WTC11 (cell line): ENCODE measurements at regions not wholly inside any gene's neighbourhood (a gene's known extent, or its start where the extent isn't known, plus 50 kb on each side); places are given as distances from the start of the nearest gene placed in this dataset.
A peak's percentile ranks its signal among the peaks of the same experiment; 100 is the strongest.

Source experiments
- ATAC-seq: fragments of 200-7000 bp; cut with Tn5 transposase; 2 replicates; pipeline ENCODE4 v1.10.0; 2021; ENCODE audit warnings: mild to moderate bottlenecking, moderate library complexity
- CTCF ChIA-PET: fragments of 300-600 bp; sonication (Branson Sonifier 250); formaldehyde crosslinking; loops from one replicate; lab custom pipeline; 2021; ENCODE audit warnings: antibody characterized with exemption; lab: Charles Lee
- POLR2A ChIA-PET: fragments of 350-600 bp; sonication (Branson Sonifier 250); formaldehyde crosslinking; loops from one replicate; lab custom pipeline; 2021; ENCODE audit warnings: antibody characterized with exemption; lab: Charles Lee
- DNase-seq: peaks from one replicate; pipeline ENCODE4 v3.0.0; 2021; ENCODE audit warnings: low spot score
- H3K27ac Mint-ChIP-seq: 2 replicates; pipeline ENCODE4 v1.8.0; 2021; ENCODE audit warnings: mixed read lengths
- H3K27me3 Mint-ChIP-seq: 2 replicates; pipeline ENCODE4 v1.8.0; 2021; ENCODE audit warnings: low read depth, mild to moderate bottlenecking, moderate library complexity, mixed read lengths
- H3K36me3 Mint-ChIP-seq: 2 replicates; pipeline ENCODE4 v1.8.0; 2021; ENCODE audit warnings: mixed read lengths
- H3K4me1 Mint-ChIP-seq: 2 replicates; pipeline ENCODE4 v1.8.0; 2022; ENCODE audit warnings: mixed read lengths
- H3K4me3 Mint-ChIP-seq: 2 replicates; pipeline ENCODE4 v1.8.0; 2021; ENCODE audit warnings: mild to moderate bottlenecking, moderate library complexity, mixed read lengths
- H3K9me3 Mint-ChIP-seq: 2 replicates; pipeline ENCODE4 v1.8.0; 2021; ENCODE audit warnings: mixed read lengths
- AFF4 ChIP-seq: sonication (generic); formaldehyde crosslinking; IDR thresholded peaks from 2 replicates; pipeline ENCODE4 v1.8.1; 2023; ENCODE audit warnings: mild to moderate bottlenecking, missing genetic modification reagents, borderline replicate concordance
- ATF2 ChIP-seq: sonication (generic); formaldehyde crosslinking; IDR thresholded peaks from 2 replicates; pipeline ENCODE4 v1.8.1; 2022; ENCODE audit warnings: low read depth, missing genetic modification reagents, borderline replicate concordance
- CBFB ChIP-seq: sonication (generic); formaldehyde crosslinking; IDR thresholded peaks from 2 replicates; pipeline ENCODE4 v1.8.1; 2022; ENCODE audit warnings: mild to moderate bottlenecking, low read depth, missing genetic modification reagents
- E2F1 ChIP-seq: sonication (generic); formaldehyde crosslinking; IDR thresholded peaks from 2 replicates; pipeline ENCODE4 v1.8.0; 2022; ENCODE audit warnings: mild to moderate bottlenecking, missing genetic modification reagents
- EMX1 ChIP-seq: fragments of 250-450 bp; sonication (Bioruptor Pico); IDR thresholded peaks from 2 replicates; pipeline ENCODE4 v1.8.0; 2021; ENCODE audit warnings: mild to moderate bottlenecking
- ESRRA ChIP-seq: sonication (generic); formaldehyde crosslinking; IDR thresholded peaks from 2 replicates; pipeline ENCODE4 v1.8.1; 2022; ENCODE audit warnings: mild to moderate bottlenecking, missing genetic modification reagents, borderline replicate concordance
- ETV6 ChIP-seq: sonication (generic); formaldehyde crosslinking; IDR thresholded peaks from 2 replicates; pipeline ENCODE4 v1.8.1; 2022; ENCODE audit warnings: mild to moderate bottlenecking, missing genetic modification reagents
- FOXJ3 ChIP-seq: sonication (generic); formaldehyde crosslinking; IDR thresholded peaks from 2 replicates; pipeline ENCODE4 v1.9.0; 2021; ENCODE audit warnings: missing genetic modification reagents, mild to moderate bottlenecking, borderline replicate concordance
- FOXP1 ChIP-seq: sonication (generic); formaldehyde crosslinking; IDR thresholded peaks from 2 replicates; pipeline ENCODE4 v1.8.0; 2022; ENCODE audit warnings: missing genetic modification reagents, mild to moderate bottlenecking, moderate library complexity, borderline replicate concordance
- GTF2I ChIP-seq: fragments of 250-450 bp; sonication (Bioruptor Pico); conservative IDR thresholded peaks from 2 replicates; pipeline ENCODE4 v1.4.0; 2021; ENCODE audit warnings: mild to moderate bottlenecking
- MYBL2 ChIP-seq: sonication (generic); formaldehyde crosslinking; IDR thresholded peaks from 2 replicates; pipeline ENCODE4 v1.8.1; 2023; ENCODE audit warnings: mild to moderate bottlenecking, moderate library complexity, missing genetic modification reagents
- PREB ChIP-seq: sonication (generic); formaldehyde crosslinking; IDR thresholded peaks from 2 replicates; pipeline ENCODE4 v1.8.1; 2022; ENCODE audit warnings: mild to moderate bottlenecking, missing genetic modification reagents, moderate library complexity, borderline replicate concordance
- PRRX2 ChIP-seq: fragments of 250-450 bp; sonication (Bioruptor Pico); IDR thresholded peaks from 2 replicates; pipeline ENCODE4 v1.8.0; 2021; ENCODE audit warnings: mild to moderate bottlenecking
- TEAD4 ChIP-seq: sonication (generic); formaldehyde crosslinking; IDR thresholded peaks from 2 replicates; pipeline ENCODE4 v1.8.0; 2022; ENCODE audit warnings: mild to moderate bottlenecking, missing genetic modification reagents
- ZNF138 ChIP-seq: sonication (generic); formaldehyde crosslinking; conservative IDR thresholded peaks from 2 replicates; pipeline ENCODE4 v1.8.1; 2022; ENCODE audit warnings: mild to moderate bottlenecking, moderate library complexity, missing genetic modification reagents
- ZNF232 ChIP-seq: sonication (generic); formaldehyde crosslinking; IDR thresholded peaks from 2 replicates; pipeline ENCODE4 v1.8.0; 2022; ENCODE audit warnings: mild to moderate bottlenecking, missing genetic modification reagents
- ZNF317 ChIP-seq: sonication (generic); formaldehyde crosslinking; IDR thresholded peaks from 2 replicates; pipeline ENCODE4 v1.8.1; 2023; ENCODE audit warnings: low read depth, mild to moderate bottlenecking, moderate library complexity, missing genetic modification reagents, borderline replicate concordance
- ZSCAN18 ChIP-seq: fragments of 250-450 bp; sonication (Bioruptor Pico); IDR thresholded peaks from 2 replicates; pipeline ENCODE4 v2.1.2; 2022; ENCODE audit warnings: mild to moderate bottlenecking, moderate library complexity

- POLR2A ChIA-PET = no interaction called here
- Mint-ChIP-seq H3K36me3 (no peaks in the 10 kb centered on the region), H3K27ac (no peak overlapping the region), H3K4me3 (no peak overlapping the region), H3K4me1 (peaks cover 45% of the 10 kb centered on the region), H3K9me3 (no peaks in the 10 kb centered on the region), H3K27me3 (no peaks in the 10 kb centered on the region)
- ATAC-seq = no peak
- CTCF ChIA-PET = interaction anchor here (0.6 kb wide), 1 partner anchor 70 kb away, joined by 3 read pairs; no protein-coding TSS in a partner anchor
- no peak for TF ChIP-seq ETV6 (CRISPR knock-in tag)
- TF ChIP-seq E2F1 (CRISPR knock-in tag) = no peak
- no peak for TF ChIP-seq AFF4
- no peak for TF ChIP-seq ESRRA
- TF ChIP-seq EMX1 (CRISPR knock-in tag) = no peak
- no peak for DNase-seq
These were observed 76.4 kb downstream of the CXXC4 start for GRCh38 chr4:104418286-104418685.

- no peaks in the 10 kb centered on the region for H3K27me3 Mint-ChIP-seq
- no peak overlapping the region for H3K4me3 Mint-ChIP-seq
- no peak overlapping the region for H3K27ac Mint-ChIP-seq
- CTCF ChIA-PET = interaction anchor here (0.8 kb wide), 1 partner anchor 35 kb away, joined by 3 read pairs; no protein-coding TSS in a partner anchor
- peak; percentile 18; the same call in 1 of the 2 replicates for ATAC-seq
- POLR2A ChIA-PET = interaction anchor here (0.6 kb wide), 1 partner anchor 443 kb away, joined by 3 read pairs; no protein-coding TSS in a partner anchor
- peaks cover 45% of the 10 kb centered on the region for H3K4me1 Mint-ChIP-seq
- TF ChIP-seq ZSCAN18 = no peak
- TF ChIP-seq FOXJ3 = no peak
- TF ChIP-seq ZNF232 = no peak
- no peak for TF ChIP-seq GTF2I (CRISPR knock-in tag)
- no peak for TF ChIP-seq CBFB (CRISPR knock-in tag)
- no peak for TF ChIP-seq ZNF317 (CRISPR knock-in tag)
- TF ChIP-seq PRRX2 = no peak
- no peak for TF ChIP-seq TEAD4
- no peak for TF ChIP-seq PREB (CRISPR knock-in tag)
- TF ChIP-seq ATF2 (CRISPR knock-in tag) = no peak
- TF ChIP-seq ESRRA = no peak
- TF ChIP-seq MYBL2 (CRISPR knock-in tag) = no peak
- no peak for TF ChIP-seq FOXP1 (CRISPR knock-in tag)
- TF ChIP-seq ZNF138 (CRISPR knock-in tag) = no peak
- no peaks in the 10 kb centered on the region for H3K36me3 Mint-ChIP-seq
- H3K9me3 Mint-ChIP-seq = no peaks in the 10 kb centered on the region
- DNase-seq = no peak
These were observed 77.3 kb downstream of the CXXC4 start for GRCh38 chr4:104417357-104417882.
